Effector memory CD4-positive, alpha-beta T cell (primary cell): ENCODE measurements at regions not wholly inside any gene's neighbourhood (a gene's known extent, or its start where the extent isn't known, plus 50 kb on each side); places are given as distances from the start of the nearest gene placed in this dataset.

ENCODE experiments used
- DNase-seq, 3 donors: peaks; one replicate each; pipeline ENCODE4 v3.0.0-alpha.2; 2020
- H3K27ac ChIP-seq: 2 replicates; pipeline ENCODE4 v1.7.0; 2013; ENCODE audit warnings: mild to moderate bottlenecking, low read length, moderate library complexity; ENCODE audit not compliant: insufficient read depth, poor library complexity, severe bottlenecking
- H3K27me3 ChIP-seq: replicated peaks from 2 replicates; pipeline ENCODE4 v1.7.0; 2013; ENCODE audit warnings: mild to moderate bottlenecking, low read length; ENCODE audit not compliant: insufficient read depth, control insufficient read depth, poor library complexity, severe bottlenecking
- H3K36me3 ChIP-seq: 2 replicates; pipeline ENCODE4 v1.7.0; 2013; ENCODE audit warnings: mild to moderate bottlenecking, low read length, moderate library complexity; ENCODE audit not compliant: control insufficient read depth, insufficient read depth
- H3K4me1 ChIP-seq: 2 replicates; pipeline ENCODE4 v1.7.0; 2013; ENCODE audit warnings: low read length, mild to moderate bottlenecking; ENCODE audit not compliant: control insufficient read depth, insufficient read depth, poor library complexity, severe bottlenecking
- H3K4me3 ChIP-seq: 2 replicates; pipeline ENCODE4 v1.7.0; 2013; ENCODE audit warnings: low read length, low read depth, mild to moderate bottlenecking; ENCODE audit not compliant: insufficient read depth, poor library complexity, severe bottlenecking
- H3K9me3 ChIP-seq: 2 replicates; pipeline ENCODE4 v1.7.0; 2013; ENCODE audit warnings: mild to moderate bottlenecking, low read length, moderate library complexity; ENCODE audit not compliant: control insufficient read depth

GRCh38 chr13:48782429-48782840, 128.7 kb downstream of the CYSLTR2 start:
- no peaks in the 10 kb centered on the region for H3K27me3 ChIP-seq
- H3K27ac ChIP-seq, result no peak overlapping the region
- H3K4me1 ChIP-seq, result no peaks in the 10 kb centered on the region
- H3K9me3 ChIP-seq, result no peaks in the 10 kb centered on the region
- DNase-seq, result no peak
- H3K4me3 ChIP-seq, result no peak overlapping the region
- H3K36me3 ChIP-seq, result no peaks in the 10 kb centered on the region

DNA sequence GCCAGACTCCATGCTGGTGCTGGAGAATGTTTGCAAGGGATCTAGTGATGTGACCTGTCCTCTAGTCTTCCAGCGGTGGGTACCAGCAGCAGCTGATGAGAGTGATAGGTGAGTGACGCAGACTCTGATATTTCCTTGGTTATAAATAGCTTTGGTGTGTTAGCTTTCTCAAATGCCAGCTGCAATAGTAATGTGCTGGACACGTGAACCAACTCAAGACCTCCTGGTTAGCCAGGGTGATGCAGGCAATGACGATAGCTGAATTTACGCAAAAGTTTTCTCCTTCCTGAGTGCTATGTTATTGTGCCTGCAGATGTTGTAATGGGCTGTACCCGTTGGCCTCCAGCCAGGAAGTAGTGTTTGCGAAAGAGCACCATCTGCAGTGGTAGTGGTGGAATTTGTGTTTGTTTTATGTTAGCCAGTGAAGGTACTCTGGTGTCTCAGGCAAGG, 129.5 kb downstream of the CYSLTR2 start:
- no peaks in the 10 kb centered on the region for H3K27me3 ChIP-seq
- H3K36me3 ChIP-seq, result no peaks in the 10 kb centered on the region
- no peaks in the 10 kb centered on the region for H3K4me1 ChIP-seq
- no peak overlapping the region for H3K27ac ChIP-seq
- no peak for DNase-seq
- no peak overlapping the region for H3K4me3 ChIP-seq
- no peaks in the 10 kb centered on the region for H3K9me3 ChIP-seq

DNA sequence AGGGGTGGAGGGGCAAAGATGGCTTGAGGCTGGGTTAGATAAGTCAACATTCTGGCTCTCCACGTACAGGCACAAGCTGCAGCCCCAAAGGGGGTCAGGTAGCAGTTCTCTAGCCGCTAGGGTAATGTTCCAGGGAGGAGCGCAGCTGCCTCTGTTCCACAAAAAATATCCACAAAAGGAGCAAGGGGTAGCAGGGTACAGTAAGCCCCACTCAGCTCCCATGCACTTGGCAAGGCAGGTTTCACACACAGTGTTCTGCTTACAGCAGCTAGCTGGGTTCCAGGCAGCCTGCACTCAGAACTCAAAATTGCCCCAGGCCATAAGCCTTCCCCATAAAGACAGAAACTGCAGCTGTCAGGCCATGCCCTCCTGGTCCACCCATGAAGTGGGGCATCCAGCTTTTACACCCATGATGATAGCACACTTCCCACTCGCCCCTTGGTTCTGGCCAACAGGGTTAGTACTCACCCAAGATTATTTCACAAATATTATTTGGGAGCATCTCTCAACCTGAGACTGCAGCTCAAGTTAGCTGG, 130.0 kb downstream of the CYSLTR2 start:
- Histone ChIP-seq H3K4me3 (no peak overlapping the region), H3K27me3 (no peaks in the 10 kb centered on the region), H3K4me1 (no peaks in the 10 kb centered on the region), H3K27ac (no peak overlapping the region), H3K36me3 (no peaks in the 10 kb centered on the region), H3K9me3 (no peaks in the 10 kb centered on the region)
- no peak for DNase-seq

DNA sequence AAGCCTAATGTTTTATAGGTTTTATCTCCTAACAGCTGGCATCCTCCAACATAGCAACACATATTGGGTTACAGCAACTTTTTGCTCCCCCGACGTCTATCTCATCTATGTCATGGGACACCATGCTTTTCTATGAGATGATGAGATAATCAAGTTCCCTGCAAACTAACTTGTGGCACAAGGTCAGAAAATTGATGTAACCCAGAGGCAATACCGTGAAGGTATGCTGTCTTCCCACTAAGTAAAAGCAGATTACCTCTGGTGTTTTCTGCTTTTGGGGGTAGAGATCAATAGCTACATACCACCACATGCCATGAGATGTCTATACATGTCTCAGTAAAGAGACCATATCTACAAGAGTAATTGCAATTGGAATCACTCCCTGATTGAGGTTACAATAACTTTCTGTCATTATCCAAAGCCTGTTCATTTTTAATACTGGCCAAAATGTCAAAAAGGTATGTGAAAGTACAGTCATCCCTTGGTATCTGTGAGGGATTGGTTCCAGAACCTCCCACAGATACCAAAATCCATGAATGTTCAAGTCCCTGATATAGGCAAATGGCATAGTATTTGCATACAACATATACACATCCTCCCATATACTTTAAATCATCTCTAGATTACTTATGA, 131.3 kb downstream of the CYSLTR2 start:
- Histone ChIP-seq H3K27me3 (no peaks in the 10 kb centered on the region), H3K27ac (no peak overlapping the region), H3K4me3 (no peak overlapping the region), H3K4me1 (no peaks in the 10 kb centered on the region), H3K9me3 (no peaks in the 10 kb centered on the region), H3K36me3 (no peaks in the 10 kb centered on the region)
- DNase-seq, result no peak

GRCh38 chr13:48790199-48790598, 136.5 kb downstream of the CYSLTR2 start:
- no peak for DNase-seq
- Histone ChIP-seq H3K4me3 (no peak overlapping the region), H3K36me3 (no peaks in the 10 kb centered on the region), H3K27ac (no peak overlapping the region), H3K4me1 (no peaks in the 10 kb centered on the region), H3K9me3 (no peaks in the 10 kb centered on the region), H3K27me3 (no peaks in the 10 kb centered on the region)

GRCh38 chr13:48790966-48791365, 137.2 kb downstream of the CYSLTR2 start:
- no peak for DNase-seq
- H3K4me3 ChIP-seq, result no peak overlapping the region
- H3K27ac ChIP-seq, result no peak overlapping the region

GRCh38 chr13:48797127-48797526, 143.4 kb downstream of the CYSLTR2 start:
- H3K4me1 ChIP-seq, result no peaks in the 10 kb centered on the region
- no peaks in the 10 kb centered on the region for H3K36me3 ChIP-seq

More at GRCh38 chr13:48790966-48791365, 137.2 kb downstream of the CYSLTR2 start:
- Histone ChIP-seq H3K36me3 (no peaks in the 10 kb centered on the region), H3K27me3 (no peaks in the 10 kb centered on the region), H3K9me3 (no peaks in the 10 kb centered on the region), H3K4me1 (no peaks in the 10 kb centered on the region)

GRCh38 chr13:48797761-48798160, 144.0 kb downstream of the CYSLTR2 start:
- no peaks in the 10 kb centered on the region for H3K4me1 ChIP-seq
- DNase-seq, result no peak
- H3K36me3 ChIP-seq, result no peaks in the 10 kb centered on the region
- no peak overlapping the region for H3K27ac ChIP-seq
- H3K27me3 ChIP-seq, result no peaks in the 10 kb centered on the region
- no peaks in the 10 kb centered on the region for H3K9me3 ChIP-seq
- no peak overlapping the region for H3K4me3 ChIP-seq

More at GRCh38 chr13:48797127-48797526, 143.4 kb downstream of the CYSLTR2 start:
- DNase-seq, result no peak
- no peaks in the 10 kb centered on the region for H3K27me3 ChIP-seq
- no peaks in the 10 kb centered on the region for H3K9me3 ChIP-seq
- H3K4me3 ChIP-seq, result no peak overlapping the region
- H3K27ac ChIP-seq, result no peak overlapping the region

DNA sequence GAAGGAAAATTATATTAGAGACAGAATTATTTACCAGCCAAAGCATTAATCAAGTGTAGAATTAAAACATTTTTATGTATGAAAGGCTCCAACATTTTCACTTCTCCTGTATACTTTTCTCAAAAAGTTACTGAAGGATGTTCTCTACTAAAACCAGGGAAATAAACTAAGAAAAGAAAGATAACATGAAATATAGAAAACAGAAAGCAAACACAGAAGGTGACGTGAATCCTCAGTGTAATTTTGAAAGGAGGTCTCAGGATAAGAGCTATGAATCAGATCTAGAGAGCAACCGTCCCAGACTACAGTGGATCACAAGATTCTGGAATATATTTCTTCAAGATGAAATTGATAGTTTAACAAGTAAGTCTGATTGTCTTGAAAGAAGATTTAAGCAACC, 144.5 kb downstream of the CYSLTR2 start:
- Histone ChIP-seq H3K27me3 (no peaks in the 10 kb centered on the region), H3K4me1 (no peaks in the 10 kb centered on the region), H3K9me3 (no peaks in the 10 kb centered on the region), H3K4me3 (no peak overlapping the region), H3K36me3 (no peaks in the 10 kb centered on the region), H3K27ac (no peak overlapping the region)
- no peak for DNase-seq

- H3K9me3 ChIP-seq, result no peaks in the 10 kb centered on the region
- DNase-seq, result no peak
- H3K36me3 ChIP-seq, result no peaks in the 10 kb centered on the region
- H3K4me3 ChIP-seq, result no peak overlapping the region
- H3K27me3 ChIP-seq, result no peaks in the 10 kb centered on the region
- H3K27ac ChIP-seq, result no peak overlapping the region
- peaks cover 11% of the 10 kb centered on the region for H3K4me1 ChIP-seq
These were observed 147.5 kb downstream of the CYSLTR2 start for GRCh38 chr13:48801255-48801654.
